ENCODE measurements at regions not wholly inside any gene's neighbourhood (a gene's known extent, or its start where the extent isn't known, plus 50 kb on each side); places are given as distances from the start of the nearest gene placed in this dataset.
A peak's percentile ranks its signal among the peaks of the same experiment; 100 is the strongest.

DNA sequence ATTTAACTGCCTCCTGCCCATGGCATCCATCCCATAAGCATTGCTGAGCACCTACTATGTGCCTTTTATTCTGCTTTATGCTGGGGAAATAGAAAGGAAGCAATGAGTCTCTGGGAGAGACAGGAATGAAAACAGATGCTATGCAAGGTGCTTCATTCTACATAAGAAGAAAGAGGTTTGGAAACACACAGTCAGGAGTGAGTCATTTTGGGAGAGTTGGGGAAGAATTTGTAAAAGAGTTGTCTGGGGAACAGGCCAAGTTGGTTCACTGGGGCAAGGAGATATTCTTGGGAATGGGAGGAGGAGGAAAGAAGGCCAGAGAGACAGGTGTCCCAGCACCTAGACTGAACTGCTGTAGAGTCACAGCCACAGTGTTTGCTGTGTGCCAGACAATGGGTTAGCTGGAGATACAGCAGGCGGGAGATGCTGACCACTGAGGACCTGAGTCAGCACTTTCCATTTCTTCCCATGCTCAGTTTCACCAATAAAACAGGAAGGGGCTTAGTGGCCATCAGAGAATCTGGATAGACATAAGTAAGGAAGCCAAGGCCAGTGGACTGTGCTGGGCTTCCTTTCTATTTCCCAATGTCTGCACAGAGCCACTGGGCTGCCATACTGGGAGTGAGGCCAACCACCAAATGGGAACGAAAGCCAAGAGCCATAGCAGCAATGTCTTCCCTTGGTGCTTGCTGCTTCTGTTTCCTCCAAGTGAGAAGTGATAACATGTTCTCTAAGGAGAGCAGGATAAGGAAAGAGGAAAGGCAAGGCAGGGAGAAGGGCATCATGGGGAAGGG is 187.7 kb upstream of the USP24 start:
- no peaks in the 10 kb centered on the region for H3K27me3 ChIP-seq (ENCODE audit: control insufficient read depth, insufficient read depth, low read length)
- no peaks in the 10 kb centered on the region for H3K9me3 ChIP-seq (ENCODE audit: control insufficient read depth, insufficient read depth, low read length)
- DNase-seq (ENCODE audit: low read depth, low spot score) = no peak
- ChIA-PET POLR2A (interaction anchor here (1.3 kb wide), 1 partner anchor 26 kb away, joined by 5 read pairs; no protein-coding TSS in a partner anchor), CTCF (interaction anchor here (1.3 kb wide), 1 partner anchor 27 kb away, joined by 4 read pairs; no protein-coding TSS in a partner anchor)
- no peak overlapping the region for H3K4me3 ChIP-seq (ENCODE audit: low read depth, low read length)
- TF ChIP-seq, protein P1, sequence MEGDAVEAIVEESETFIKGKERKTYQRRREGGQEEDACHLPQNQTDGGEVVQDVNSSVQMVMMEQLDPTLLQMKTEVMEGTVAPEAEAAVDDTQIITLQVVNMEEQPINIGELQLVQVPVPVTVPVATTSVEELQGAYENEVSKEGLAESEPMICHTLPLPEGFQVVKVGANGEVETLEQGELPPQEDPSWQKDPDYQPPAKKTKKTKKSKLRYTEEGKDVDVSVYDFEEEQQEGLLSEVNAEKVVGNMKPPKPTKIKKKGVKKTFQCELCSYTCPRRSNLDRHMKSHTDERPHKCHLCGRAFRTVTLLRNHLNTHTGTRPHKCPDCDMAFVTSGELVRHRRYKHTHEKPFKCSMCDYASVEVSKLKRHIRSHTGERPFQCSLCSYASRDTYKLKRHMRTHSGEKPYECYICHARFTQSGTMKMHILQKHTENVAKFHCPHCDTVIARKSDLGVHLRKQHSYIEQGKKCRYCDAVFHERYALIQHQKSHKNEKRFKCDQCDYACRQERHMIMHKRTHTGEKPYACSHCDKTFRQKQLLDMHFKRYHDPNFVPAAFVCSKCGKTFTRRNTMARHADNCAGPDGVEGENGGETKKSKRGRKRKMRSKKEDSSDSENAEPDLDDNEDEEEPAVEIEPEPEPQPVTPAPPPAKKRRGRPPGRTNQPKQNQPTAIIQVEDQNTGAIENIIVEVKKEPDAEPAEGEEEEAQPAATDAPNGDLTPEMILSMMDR (IDR thresholded peaks at IDR 0.05; ENCODE audit: low read depth, low read length) = no peak
- peak overlapping the region; percentile 69 for H3K27ac ChIP-seq (ENCODE audit: low read depth, low read length)

DNA sequence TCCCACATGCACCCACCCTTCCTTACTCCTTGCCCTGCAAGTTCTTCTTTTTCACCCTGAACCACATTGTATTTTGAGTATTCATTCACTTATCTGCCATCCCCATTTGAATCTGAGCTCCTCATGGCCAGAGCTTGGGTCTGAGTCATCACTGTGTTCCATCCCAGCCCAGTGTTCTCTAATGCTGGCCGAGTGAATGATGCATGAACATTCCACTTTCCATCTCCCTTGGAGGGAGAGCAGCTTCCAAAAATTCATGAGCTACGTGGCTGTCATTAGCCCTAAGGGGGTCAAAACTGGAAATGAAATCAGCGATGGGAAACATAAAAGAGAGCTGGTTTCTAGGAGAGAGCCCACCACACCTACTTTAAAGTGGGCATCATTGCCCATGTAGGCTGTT is 187.0 kb upstream of the USP24 start:
- Histone ChIP-seq H3K4me3 (ENCODE audit: low read depth, low read length) (no peak overlapping the region), H3K9me3 (ENCODE audit: control insufficient read depth, insufficient read depth, low read length) (no peaks in the 10 kb centered on the region), H3K27ac (ENCODE audit: low read depth, low read length) (peak overlapping the region; percentile 69), H3K27me3 (ENCODE audit: control insufficient read depth, insufficient read depth, low read length) (no peaks in the 10 kb centered on the region)
- POLR2A ChIA-PET = interaction anchor here (1.3 kb wide), 1 partner anchor 27 kb away, joined by 5 read pairs; no protein-coding TSS in a partner anchor
- no peak for DNase-seq (ENCODE audit: low read depth, low spot score)
- CTCF ChIA-PET = interaction anchor here (1.3 kb wide), 1 partner anchor 26 kb away, joined by 4 read pairs; no protein-coding TSS in a partner anchor
- TF ChIP-seq, protein P1 (IDR thresholded peaks at IDR 0.05; ENCODE audit: low read depth, low read length) = no peak

DNA sequence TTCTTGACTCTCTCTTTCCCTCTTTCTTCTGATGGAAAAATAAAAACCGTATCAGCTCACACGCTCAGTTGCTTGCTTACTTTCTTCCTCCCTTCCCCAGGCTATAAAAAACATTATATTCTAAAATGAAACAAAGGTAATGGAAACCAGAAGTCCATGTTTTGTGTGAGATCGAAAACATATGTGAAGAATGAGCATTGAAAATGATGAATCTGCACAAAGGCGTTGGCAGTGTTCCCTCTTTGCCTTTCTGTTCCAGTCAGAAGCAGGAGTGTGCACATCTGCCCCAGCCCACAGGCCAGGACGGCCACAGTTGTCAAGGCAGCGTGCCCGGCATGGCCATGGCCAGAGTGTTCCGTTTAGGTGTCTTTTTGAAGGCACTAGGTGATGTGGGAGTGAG is 185.3 kb upstream of the USP24 start:
- no peak overlapping the region for H3K27ac ChIP-seq (ENCODE audit: low read depth, low read length)
- no peak overlapping the region for H3K4me3 ChIP-seq (ENCODE audit: low read depth, low read length)
- DNase-seq (ENCODE audit: low read depth, low spot score) = no peak
- TF ChIP-seq, protein P1 (IDR thresholded peaks at IDR 0.05; ENCODE audit: low read depth, low read length) = no peak
- H3K27me3 ChIP-seq (ENCODE audit: control insufficient read depth, insufficient read depth, low read length) = no peaks in the 10 kb centered on the region
- ChIA-PET CTCF (no interaction called here), POLR2A (no interaction called here)
- no peaks in the 10 kb centered on the region for H3K9me3 ChIP-seq (ENCODE audit: control insufficient read depth, insufficient read depth, low read length)

DNA sequence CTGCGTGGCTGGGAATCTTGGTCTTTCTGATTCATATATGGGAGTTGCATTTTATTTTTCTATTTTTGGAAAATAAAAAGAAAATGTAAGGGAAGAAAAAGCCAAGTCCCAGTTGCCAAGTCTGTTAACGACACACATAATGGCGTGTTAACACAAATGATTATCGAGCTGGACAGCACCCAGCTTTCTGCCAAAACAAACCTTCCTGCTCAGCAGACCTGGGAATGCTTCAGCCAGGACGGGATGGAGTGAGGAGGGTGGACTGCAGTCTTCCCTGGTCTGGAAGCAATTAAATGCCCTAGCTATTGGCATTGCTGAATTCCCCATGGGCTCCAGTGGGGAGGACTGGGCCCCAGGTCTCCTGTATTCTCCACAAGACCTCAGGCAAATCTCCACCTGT is 184.2 kb upstream of the USP24 start:
- POLR2A ChIA-PET = no interaction called here
- TF ChIP-seq, protein P1 (IDR thresholded peaks at IDR 0.05; ENCODE audit: low read depth, low read length) = no peak

DNA sequence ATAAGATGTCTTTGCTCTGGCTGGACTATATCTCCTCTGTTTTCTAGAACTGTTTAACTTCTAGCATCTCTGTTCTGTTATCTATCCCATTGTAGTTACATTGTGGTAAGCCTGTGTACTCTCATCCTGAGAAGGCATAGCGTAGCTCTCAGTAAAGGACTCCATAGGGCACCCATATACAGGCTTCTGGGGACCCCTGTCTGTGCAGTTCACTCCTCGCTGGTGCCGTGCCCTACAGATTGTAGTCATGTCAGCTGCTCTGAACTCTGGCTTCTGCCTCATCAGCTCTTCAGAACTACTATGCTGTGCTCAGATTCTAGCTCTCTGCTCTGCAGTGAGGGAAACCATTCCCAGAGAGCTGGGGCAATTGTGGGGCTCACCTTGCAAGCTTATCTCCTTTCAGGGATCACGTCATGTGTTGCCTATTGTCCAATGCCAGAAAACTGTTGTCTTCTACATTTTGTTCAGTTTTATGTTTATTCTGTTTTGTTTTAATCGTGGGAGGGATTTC is 181.3 kb upstream of the USP24 start:
- Histone ChIP-seq H3K27ac (ENCODE audit: low read depth, low read length) (no peak overlapping the region), H3K9me3 (ENCODE audit: control insufficient read depth, insufficient read depth, low read length) (peaks cover 4% of the 10 kb centered on the region), H3K27me3 (ENCODE audit: control insufficient read depth, insufficient read depth, low read length) (no peaks in the 10 kb centered on the region), H3K4me3 (ENCODE audit: low read depth, low read length) (no peak overlapping the region)
- ChIA-PET CTCF (interaction anchor here (0.6 to 1.5 kb wide), 2 partner anchors 21 to 85 kb away, joined by 5 to 6 read pairs; no protein-coding TSS in a partner anchor), POLR2A (interaction anchor here (0.6 kb wide), 1 partner anchor 33 kb away, joined by 3 read pairs; no protein-coding TSS in a partner anchor)
- TF ChIP-seq, protein P1 (IDR thresholded peaks at IDR 0.05; ENCODE audit: low read depth, low read length) = no peak
- no peak for DNase-seq (ENCODE audit: low read depth, low spot score)

More for the DNA sequence above, 184.2 kb upstream of the USP24 start:
- Histone ChIP-seq H3K9me3 (ENCODE audit: control insufficient read depth, insufficient read depth, low read length) (peaks cover 4% of the 10 kb centered on the region), H3K27ac (ENCODE audit: low read depth, low read length) (no peak overlapping the region), H3K4me3 (ENCODE audit: low read depth, low read length) (no peak overlapping the region), H3K27me3 (ENCODE audit: control insufficient read depth, insufficient read depth, low read length) (no peaks in the 10 kb centered on the region)
- DNase-seq (ENCODE audit: low read depth, low spot score) = no peak
- CTCF ChIA-PET = interaction anchor here (0.6 to 2.1 kb wide), 2 partner anchors 24 to 1177 kb away, joined by 3 to 8 read pairs; no protein-coding TSS in a partner anchor
